ENCODE measurements at regions not wholly inside any gene's neighbourhood (a gene's known extent, or its start where the extent isn't known, plus 50 kb on each side); places are given as distances from the start of the nearest gene placed in this dataset.
"Not testable (repeated sequence)": the region's sequence is repeated elsewhere in the genome, so short reads cannot be mapped to it uniquely, and the experiment has no call there.

DNA sequence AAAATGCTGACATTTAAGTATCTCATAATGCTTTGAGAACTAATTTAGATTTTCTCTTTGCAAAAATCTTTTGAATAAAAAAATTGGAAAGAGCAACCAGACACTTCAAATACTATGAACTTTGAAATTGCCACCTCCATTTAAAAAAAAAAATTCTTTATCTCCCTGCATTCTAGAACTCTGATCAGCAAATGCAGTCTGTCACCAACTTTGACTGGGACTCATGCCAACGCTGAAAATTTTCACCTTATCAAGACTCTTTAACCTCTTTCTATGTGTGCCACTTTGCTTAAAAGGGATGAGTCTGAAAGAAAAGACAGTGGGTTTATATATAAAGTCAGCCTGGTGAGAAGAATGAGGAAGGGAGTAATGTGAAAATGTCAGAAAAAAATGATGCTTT, 191.2 kb upstream of the ARPP21 start:
- TF ChIP-seq, protein P1, sequence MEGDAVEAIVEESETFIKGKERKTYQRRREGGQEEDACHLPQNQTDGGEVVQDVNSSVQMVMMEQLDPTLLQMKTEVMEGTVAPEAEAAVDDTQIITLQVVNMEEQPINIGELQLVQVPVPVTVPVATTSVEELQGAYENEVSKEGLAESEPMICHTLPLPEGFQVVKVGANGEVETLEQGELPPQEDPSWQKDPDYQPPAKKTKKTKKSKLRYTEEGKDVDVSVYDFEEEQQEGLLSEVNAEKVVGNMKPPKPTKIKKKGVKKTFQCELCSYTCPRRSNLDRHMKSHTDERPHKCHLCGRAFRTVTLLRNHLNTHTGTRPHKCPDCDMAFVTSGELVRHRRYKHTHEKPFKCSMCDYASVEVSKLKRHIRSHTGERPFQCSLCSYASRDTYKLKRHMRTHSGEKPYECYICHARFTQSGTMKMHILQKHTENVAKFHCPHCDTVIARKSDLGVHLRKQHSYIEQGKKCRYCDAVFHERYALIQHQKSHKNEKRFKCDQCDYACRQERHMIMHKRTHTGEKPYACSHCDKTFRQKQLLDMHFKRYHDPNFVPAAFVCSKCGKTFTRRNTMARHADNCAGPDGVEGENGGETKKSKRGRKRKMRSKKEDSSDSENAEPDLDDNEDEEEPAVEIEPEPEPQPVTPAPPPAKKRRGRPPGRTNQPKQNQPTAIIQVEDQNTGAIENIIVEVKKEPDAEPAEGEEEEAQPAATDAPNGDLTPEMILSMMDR (IDR thresholded peaks at IDR 0.05; ENCODE audit: low read depth, low read length, missing control alignments), result no peak
- no peak overlapping the region for H3K4me3 ChIP-seq (ENCODE audit: low read depth, low read length)
- no peak for DNase-seq
- no peaks in the 10 kb centered on the region for H3K27me3 ChIP-seq (replicated peaks)
- in situ Hi-C loops (cut with HindIII; ENCODE audit: low pct_ligation_motif_present, low sequenced_read_pairs), result no loop called here
- H3K27ac ChIP-seq, result no peak overlapping the region
- no peaks in the 10 kb centered on the region for H3K36me3 ChIP-seq (replicated peaks)

DNA sequence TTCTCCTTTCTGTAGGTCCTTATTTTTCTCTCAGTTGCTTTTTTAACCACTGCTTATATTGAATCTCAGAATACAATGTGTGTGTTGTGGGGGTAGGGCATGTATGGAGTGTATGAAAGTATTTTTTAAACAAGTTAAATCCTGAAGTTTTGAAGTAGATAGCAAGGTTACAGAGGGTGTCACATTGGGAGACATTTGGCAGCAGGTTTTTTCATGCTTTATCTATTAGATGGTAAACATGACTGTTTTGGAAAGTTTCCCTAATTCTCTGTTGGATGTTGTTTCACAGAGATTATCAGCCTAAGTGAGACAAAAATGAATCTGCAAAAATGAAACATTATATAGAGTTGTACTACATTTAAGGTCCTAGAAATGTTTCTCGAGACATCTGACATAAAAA, 190.6 kb upstream of the ARPP21 start:
- no peaks in the 10 kb centered on the region for H3K36me3 ChIP-seq (replicated peaks)
- in situ Hi-C loops (cut with HindIII; ENCODE audit: low pct_ligation_motif_present, low sequenced_read_pairs), result no loop called here
- TF ChIP-seq, protein P1 (IDR thresholded peaks at IDR 0.05; ENCODE audit: low read depth, low read length, missing control alignments), result no peak
- H3K27me3 ChIP-seq (replicated peaks), result no peaks in the 10 kb centered on the region
- no peak overlapping the region for H3K4me3 ChIP-seq (ENCODE audit: low read depth, low read length)
- no peak for DNase-seq
- H3K27ac ChIP-seq, result no peak overlapping the region

DNA sequence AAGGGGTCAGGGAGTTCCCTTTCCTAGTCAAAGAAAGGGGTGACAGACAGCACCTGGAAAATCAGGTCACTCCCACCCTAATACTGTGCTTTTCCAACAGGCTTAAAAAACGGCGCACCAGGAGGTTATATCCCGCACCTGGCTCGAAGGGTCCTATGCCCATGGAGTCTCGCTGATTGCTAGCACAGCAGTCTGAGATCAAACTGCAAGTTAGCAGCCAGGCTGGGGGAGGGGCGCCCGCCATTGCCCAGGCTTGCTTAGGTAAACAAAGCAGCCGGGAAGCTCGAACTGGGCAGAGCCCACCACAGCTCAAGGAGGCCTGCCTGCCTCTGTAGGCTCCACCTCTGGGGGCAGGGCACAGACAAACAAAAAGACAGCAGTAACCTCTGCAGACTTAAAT, 184.5 kb upstream of the ARPP21 start:
- H3K27me3 ChIP-seq (replicated peaks); H3K27ac ChIP-seq; H3K36me3 ChIP-seq (replicated peaks); DNase-seq; H3K4me3 ChIP-seq (ENCODE audit: low read depth, low read length); in situ Hi-C loops (cut with HindIII; ENCODE audit: low pct_ligation_motif_present, low sequenced_read_pairs): not testable (repeated sequence)

DNA sequence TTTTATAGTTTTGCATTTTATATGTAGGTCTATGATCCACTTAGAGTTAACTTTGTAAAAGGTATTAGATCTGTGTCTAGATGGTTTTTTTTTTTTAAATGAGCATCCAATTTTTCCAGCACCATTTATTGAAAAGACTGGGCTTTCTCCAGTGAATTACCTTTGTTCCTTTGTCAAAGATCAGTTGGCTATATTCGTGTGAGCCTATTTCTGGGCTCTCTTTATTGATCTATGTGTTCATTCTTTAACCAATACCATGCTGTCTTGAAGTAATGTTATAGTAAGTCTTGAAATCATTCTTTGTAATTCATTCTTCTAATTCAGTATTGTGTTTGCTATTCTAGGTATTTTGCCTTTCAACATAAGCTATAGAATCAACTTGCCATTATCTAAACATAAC, 165.4 kb upstream of the ARPP21 start:
- Histone ChIP-seq H3K27ac (no peak overlapping the region), H3K4me3 (ENCODE audit: low read depth, low read length) (no peak overlapping the region), H3K27me3 (replicated peaks) (no peaks in the 10 kb centered on the region), H3K36me3 (replicated peaks) (no peaks in the 10 kb centered on the region)
- TF ChIP-seq, protein P1 (IDR thresholded peaks at IDR 0.05; ENCODE audit: low read depth, low read length, missing control alignments), result no peak
- no peak for DNase-seq
- in situ Hi-C loops (cut with HindIII; ENCODE audit: low pct_ligation_motif_present, low sequenced_read_pairs), result no loop called here

DNA sequence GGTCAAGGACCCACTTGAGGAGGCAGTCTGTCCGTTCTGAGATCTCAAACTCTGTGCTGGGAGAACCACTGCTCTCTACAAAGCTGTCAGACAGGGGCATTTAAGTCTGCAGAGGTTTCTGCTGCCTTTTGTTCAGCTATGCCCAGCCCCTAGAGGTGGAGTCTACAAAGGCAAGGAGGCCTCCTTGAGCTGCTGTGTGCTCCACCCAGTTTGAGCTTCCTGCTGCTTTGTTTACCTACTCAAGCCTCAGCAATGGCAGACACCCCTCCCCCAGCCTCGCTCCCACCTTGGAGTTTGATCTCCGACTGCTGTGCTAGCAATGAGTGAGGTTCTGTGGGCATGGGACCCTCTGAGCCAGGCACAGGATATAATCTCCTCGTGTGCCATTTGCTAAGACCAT, 156.8 kb upstream of the ARPP21 start:
- H3K27me3 ChIP-seq (replicated peaks); H3K27ac ChIP-seq; H3K36me3 ChIP-seq (replicated peaks); DNase-seq; in situ Hi-C loops (cut with HindIII; ENCODE audit: low pct_ligation_motif_present, low sequenced_read_pairs); H3K4me3 ChIP-seq (ENCODE audit: low read depth, low read length): not testable (repeated sequence)

DNA sequence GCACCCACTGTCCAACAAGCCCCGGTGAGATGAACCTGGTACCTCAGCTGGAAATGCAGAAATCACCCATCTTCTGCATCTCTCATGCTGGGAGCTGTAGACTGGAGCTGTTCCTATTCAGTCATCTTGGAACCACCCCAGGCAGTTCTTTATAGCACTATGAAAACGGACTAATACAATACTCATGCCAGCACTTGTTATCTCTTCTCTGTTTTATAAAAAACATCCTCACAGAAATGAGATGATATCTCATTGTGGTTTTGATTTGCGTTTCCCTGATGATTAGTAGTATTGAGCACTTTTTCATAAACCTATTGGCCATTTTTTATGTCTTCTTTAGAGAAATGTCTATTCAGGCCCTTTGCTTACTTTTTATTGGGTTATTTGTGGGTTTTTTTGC, 156.2 kb upstream of the ARPP21 start:
- H3K27me3 ChIP-seq (replicated peaks), result no peaks in the 10 kb centered on the region
- in situ Hi-C loops (cut with HindIII; ENCODE audit: low pct_ligation_motif_present, low sequenced_read_pairs), result no loop called here

DNA sequence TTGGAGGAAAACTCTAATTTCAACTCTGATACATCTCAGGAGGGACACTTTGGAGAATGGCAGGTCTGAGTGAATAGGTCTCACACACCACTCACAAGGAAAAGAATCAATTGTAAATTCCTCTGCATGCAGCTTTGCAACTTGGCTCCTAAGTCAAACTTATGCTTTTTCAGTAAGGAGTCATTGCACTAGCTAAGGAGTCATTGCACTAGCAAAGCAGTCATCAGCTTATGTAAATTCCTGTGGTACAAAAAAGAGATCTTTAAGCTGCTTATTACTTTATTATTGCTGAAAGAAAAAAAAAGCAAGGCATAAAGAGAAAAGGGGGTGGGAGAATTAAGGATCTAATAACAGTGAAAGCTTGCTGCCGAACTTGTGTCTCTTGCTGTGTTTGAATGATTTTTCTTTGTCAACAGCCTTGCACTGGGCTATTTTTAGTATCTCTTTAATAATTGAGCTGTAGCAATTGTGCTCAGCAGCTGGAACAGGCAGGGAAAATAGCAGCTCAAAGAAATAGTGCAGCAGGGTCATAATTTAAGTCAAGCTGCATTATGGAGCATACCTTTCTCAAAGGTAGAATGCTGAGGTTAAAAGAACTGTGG, 154.3 kb upstream of the ARPP21 start:
- Histone ChIP-seq H3K36me3 (replicated peaks) (no peaks in the 10 kb centered on the region), H3K4me3 (ENCODE audit: low read depth, low read length) (no peak overlapping the region), H3K27me3 (replicated peaks) (no peaks in the 10 kb centered on the region), H3K27ac (no peak overlapping the region)
- DNase-seq, result no peak
- TF ChIP-seq, protein P1 (IDR thresholded peaks at IDR 0.05; ENCODE audit: low read depth, low read length, missing control alignments), result no peak
- in situ Hi-C loops (cut with HindIII; ENCODE audit: low pct_ligation_motif_present, low sequenced_read_pairs), result no loop called here

More for the DNA sequence above, 156.2 kb upstream of the ARPP21 start:
- no peak for DNase-seq
- no peaks in the 10 kb centered on the region for H3K36me3 ChIP-seq (replicated peaks)
- TF ChIP-seq, protein P1 (IDR thresholded peaks at IDR 0.05; ENCODE audit: low read depth, low read length, missing control alignments), result no peak
- H3K27ac ChIP-seq, result no peak overlapping the region
- no peak overlapping the region for H3K4me3 ChIP-seq (ENCODE audit: low read depth, low read length)

Data from brain microvascular endothelial cell (primary cell).